GM12878 (cell line): ENCODE measurements at regions not wholly inside any gene's neighbourhood (a gene's known extent, or its start where the extent isn't known, plus 50 kb on each side); places are given as distances from the start of the nearest gene placed in this dataset.

ENCODE experiments used
- ATAC-seq: fragments of 200-7000 bp; cut with Tn5 transposase; 3 replicates; pipeline ENCODE4 v1.9.1; 2020; ENCODE audit warnings: mild to moderate bottlenecking, moderate library complexity
- BruUV-seq: library from RNA; stranded (reverse); fragments of 400-500 nt; replicated peaks from 2 replicates; lab custom pipeline; 2021; lab: Mats Ljungman, UMichigan
- CTCF ChIA-PET: fragments of 300-600 bp; sonication (Branson Sonifier 250); formaldehyde crosslinking; extraction: SDS; loops from one replicate; lab custom pipeline; 2021; ENCODE audit warnings: inconsistent platforms; lab: Yijun Ruan, JAX
- POLR2A ChIA-PET: fragments of 350-600 bp; formaldehyde crosslinking; extraction: SDS; loops from one replicate; lab custom pipeline; 2021; ENCODE audit warnings: inconsistent platforms; lab: Charles Lee
- RAD21 ChIA-PET: fragments of 300-600 bp; sonication (Branson Sonifier 250); formaldehyde crosslinking; loops from one replicate; lab custom pipeline; 2023; ENCODE audit warnings: antibody characterized with exemption; ENCODE audit not compliant: unreplicated experiment; lab: Charles Lee
- SMC1A ChIA-PET: fragments of 300-600 bp; sonication (Branson Sonifier 250); formaldehyde crosslinking; loops from one replicate; lab custom pipeline; 2023; ENCODE audit not compliant: unreplicated experiment, uncharacterized antibody; lab: Charles Lee
- DNase-seq: peaks from one replicate; pipeline ENCODE4 v3.0.0-alpha.2; 2011; ENCODE audit warnings: low read depth, low spot score
- FAIRE-seq: peaks from 3 replicates; lab custom pipeline; 2011; peaks lifted over from hg19 to GRCh38; lab: Jason Lieb, UNC
- H2AFZ ChIP-seq: 2 replicates; pipeline ENCODE4 v1.6.0; 2011; ENCODE audit warnings: low read depth, low read length, control low read depth; ENCODE audit not compliant: control insufficient read depth
- H3K27ac ChIP-seq: 2 replicates; pipeline ENCODE4 v1.5.1; 2011; ENCODE audit warnings: control low read depth; ENCODE audit not compliant: control insufficient read depth, insufficient read depth
- H3K27me3 ChIP-seq, 2 experiments: replicated peaks in 1 of 2; 2 replicates each; pipeline versions ENCODE4 v1.6.0 to v1.6.1; 2011; ENCODE audit warnings: low read length in 1 of 2; ENCODE audit not compliant: control insufficient read depth in 2 of 2, insufficient read depth in 2 of 2
- H3K36me3 ChIP-seq, 2 experiments: 2 replicates each; pipeline ENCODE4 v1.5.1; 2011; ENCODE audit warnings: low read length in 1 of 2; ENCODE audit not compliant: control insufficient read depth in 2 of 2, insufficient read depth in 2 of 2
- H3K4me1 ChIP-seq: 2 replicates; pipeline ENCODE4 v1.6.1; 2011; ENCODE audit warnings: mild to moderate bottlenecking, low read length, moderate library complexity, mixed read lengths; ENCODE audit not compliant: control insufficient read depth, insufficient read depth
- H3K4me2 ChIP-seq: 2 replicates; pipeline ENCODE4 v1.6.0; 2011; ENCODE audit warnings: control low read depth; ENCODE audit not compliant: control insufficient read depth, insufficient read depth
- H3K4me3 ChIP-seq: fragments of 200-600 bp; sonication (generic); 2 replicates; pipeline ENCODE4 v1.5.1; 2016
- H3K79me2 ChIP-seq: 2 replicates; pipeline ENCODE4 v1.6.0; 2011; ENCODE audit warnings: low read length; ENCODE audit not compliant: control insufficient read depth, insufficient read depth
- H3K9ac ChIP-seq: 2 replicates; pipeline ENCODE4 v1.8.0; 2011; ENCODE audit warnings: low read length, control low read depth, mixed read lengths; ENCODE audit not compliant: control insufficient read depth, insufficient read depth
- H3K9me3 ChIP-seq: replicated peaks from 3 replicates; pipeline ENCODE4 v1.5.1; 2011; ENCODE audit warnings: mild to moderate bottlenecking, low read length; ENCODE audit not compliant: control insufficient read depth, insufficient read depth
- H4K20me1 ChIP-seq: 2 replicates; pipeline ENCODE4 v1.6.0; 2011; ENCODE audit not compliant: control insufficient read depth, insufficient read depth
- ATF7 ChIP-seq: fragments of 450-650 bp; IDR thresholded peaks from 2 replicates; pipeline ENCODE4 v1.6.1; 2016; ENCODE audit warnings: low read depth, mild to moderate bottlenecking
- IKZF2 ChIP-seq, 2 experiments: fragments of 450-650 bp; IDR thresholded peaks; 2 replicates each; pipeline ENCODE4 v1.6.1; 2017; ENCODE audit warnings: mild to moderate bottlenecking in 2 of 2, moderate library complexity in 2 of 2
- LARP7 ChIP-seq: fragments of 450-650 bp; IDR thresholded peaks from 2 replicates; pipeline ENCODE4 v1.6.1; 2017; ENCODE audit warnings: mild to moderate bottlenecking
- NR2C2 ChIP-seq: IDR thresholded peaks from 2 replicates; pipeline ENCODE4 v1.6.1; 2011; ENCODE audit warnings: borderline replicate concordance, low read depth; ENCODE audit not compliant: control insufficient read depth, insufficient read length
- POLR2AphosphoS2 ChIP-seq: IDR thresholded peaks from 2 replicates; pipeline ENCODE4 v1.6.1; 2011; ENCODE audit warnings: low read depth, mild to moderate bottlenecking, low read length, improper control_type of control experiment, moderate library complexity
- TARDBP ChIP-seq: IDR thresholded peaks from 2 replicates; pipeline ENCODE4 v1.6.1; 2016; ENCODE audit warnings: borderline replicate concordance
- ZBED1 ChIP-seq: IDR thresholded peaks from 2 replicates; pipeline ENCODE4 v1.6.1; 2016; ENCODE audit warnings: borderline replicate concordance
- WGBS: methylation state at CpG from one replicate; pipeline ENCODE4 v1.1.6; 2016; ENCODE audit warnings: low lambda C conversion rate; ENCODE audit not compliant: insufficient replicate concordance, insufficient coverage; ENCODE audit errors: missing lambda C conversion rate; 5-methylcytosine and 5-hydroxymethylcytosine counted together
- in situ Hi-C: fragments of 300-500 bp; cut with MboI; formaldehyde crosslinking; loops from 9 replicates; pipeline ENCODE4 v1.14.3; 2018; ENCODE audit warnings: mixed read lengths
- intact Hi-C: fragments of 100-400 bp; cut with micrococcal nuclease; formaldehyde crosslinking; loops from one replicate; pipeline ENCODE4 v1.14.2; 2022; ENCODE audit not compliant: unreplicated experiment
- TF ChIP-seq, protein P1 (sequence below): fragments of 450-650 bp; formaldehyde crosslinking; IDR thresholded peaks from 2 replicates; pipeline ENCODE4 v1.5.0; 2022; ENCODE audit warnings: mild to moderate bottlenecking, missing genetic modification characterization
- TF ChIP-seq, protein P2 (sequence below): fragments of 450-650 bp; IDR thresholded peaks from 2 replicates; pipeline ENCODE4 v1.6.1; 2016; ENCODE audit warnings: mild to moderate bottlenecking, moderate library complexity, borderline replicate concordance
- TF ChIP-seq, protein P3 (sequence below): fragments of 450-650 bp; IDR thresholded peaks from 2 replicates; pipeline ENCODE4 v1.6.1; 2018; ENCODE audit warnings: borderline replicate concordance, mild to moderate bottlenecking; ENCODE audit not compliant: partially characterized antibody
- TF ChIP-seq, protein P4 (sequence below): fragments of 450-650 bp; IDR thresholded peaks from 2 replicates; pipeline ENCODE4 v1.6.1; 2017; ENCODE audit warnings: mild to moderate bottlenecking, moderate library complexity

DNA sequence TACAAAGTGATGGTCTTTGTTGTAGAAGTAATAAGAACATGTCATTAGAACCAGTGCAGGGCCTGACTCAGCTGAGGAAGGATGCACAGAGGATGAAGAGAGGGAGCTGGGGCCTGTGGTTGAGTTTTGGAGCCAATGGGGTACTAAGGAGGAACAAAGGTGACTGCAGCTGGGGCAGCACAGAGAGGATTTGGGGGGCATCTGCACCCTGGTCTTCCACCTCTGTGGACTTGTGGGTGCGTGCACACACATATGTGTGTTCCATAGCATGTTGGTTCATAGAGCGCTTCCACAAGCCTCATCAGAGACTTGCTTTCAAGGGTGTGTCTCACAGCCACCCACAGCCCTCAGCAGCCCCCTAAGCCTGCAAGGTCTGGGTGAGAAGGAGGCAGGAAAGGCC lies 650.3 kb upstream of the MGMT start:
- no peaks in the 10 kb centered on the region for H3K9me3 ChIP-seq
- no peak overlapping the region for H3K4me3 ChIP-seq
- no peaks in the 10 kb centered on the region for H3K36me3 ChIP-seq
- H3K9ac ChIP-seq = no peak overlapping the region
- no peak overlapping the region for H3K4me2 ChIP-seq
- FAIRE-seq (no peak), DNase-seq (no peak), ATAC-seq (no peak)
- intact Hi-C loops (no loop called here), in situ Hi-C loops (no loop called here)
- no peaks in the 10 kb centered on the region for H3K27me3 ChIP-seq
- SMC1A ChIA-PET = no interaction called here
- POLR2A ChIA-PET = no interaction called here
- no peaks in the 10 kb centered on the region for H3K79me2 ChIP-seq
- no peaks in the 10 kb centered on the region for H4K20me1 ChIP-seq
- no peaks in the 10 kb centered on the region for H3K4me1 ChIP-seq
- H3K27ac ChIP-seq = no peak overlapping the region
- WGBS = 36% methylated on average over 2 of the region's 2 CpGs
- BruUV-seq = no TSS peak
- CTCF ChIA-PET = no interaction called here
- H2AFZ ChIP-seq = no peak overlapping the region
- RAD21 ChIA-PET = no interaction called here
- TF ChIP-seq POLR2AphosphoS2 (no peak), NR2C2 (no peak), ZBED1 (no peak), TARDBP (no peak), LARP7 (no peak), IKZF2 (IDR thresholded peaks at IDR 0.05) (no peak), ATF7 (no peak)
- TF ChIP-seq, protein P1, sequence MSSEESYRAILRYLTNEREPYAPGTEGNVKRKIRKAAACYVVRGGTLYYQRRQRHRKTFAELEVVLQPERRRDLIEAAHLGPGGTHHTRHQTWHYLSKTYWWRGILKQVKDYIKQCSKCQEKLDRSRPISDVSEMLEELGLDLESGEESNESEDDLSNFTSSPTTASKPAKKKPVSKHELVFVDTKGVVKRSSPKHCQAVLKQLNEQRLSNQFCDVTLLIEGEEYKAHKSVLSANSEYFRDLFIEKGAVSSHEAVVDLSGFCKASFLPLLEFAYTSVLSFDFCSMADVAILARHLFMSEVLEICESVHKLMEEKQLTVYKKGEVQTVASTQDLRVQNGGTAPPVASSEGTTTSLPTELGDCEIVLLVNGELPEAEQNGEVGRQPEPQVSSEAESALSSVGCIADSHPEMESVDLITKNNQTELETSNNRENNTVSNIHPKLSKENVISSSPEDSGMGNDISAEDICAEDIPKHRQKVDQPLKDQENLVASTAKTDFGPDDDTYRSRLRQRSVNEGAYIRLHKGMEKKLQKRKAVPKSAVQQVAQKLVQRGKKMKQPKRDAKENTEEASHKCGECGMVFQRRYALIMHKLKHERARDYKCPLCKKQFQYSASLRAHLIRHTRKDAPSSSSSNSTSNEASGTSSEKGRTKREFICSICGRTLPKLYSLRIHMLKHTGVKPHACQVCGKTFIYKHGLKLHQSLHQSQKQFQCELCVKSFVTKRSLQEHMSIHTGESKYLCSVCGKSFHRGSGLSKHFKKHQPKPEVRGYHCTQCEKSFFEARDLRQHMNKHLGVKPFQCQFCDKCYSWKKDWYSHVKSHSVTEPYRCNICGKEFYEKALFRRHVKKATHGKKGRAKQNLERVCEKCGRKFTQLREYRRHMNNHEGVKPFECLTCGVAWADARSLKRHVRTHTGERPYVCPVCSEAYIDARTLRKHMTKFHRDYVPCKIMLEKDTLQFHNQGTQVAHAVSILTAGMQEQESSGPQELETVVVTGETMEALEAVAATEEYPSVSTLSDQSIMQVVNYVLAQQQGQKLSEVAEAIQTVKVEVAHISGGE (CRISPR knock-in tag) = no peak
- TF ChIP-seq, protein P2, sequence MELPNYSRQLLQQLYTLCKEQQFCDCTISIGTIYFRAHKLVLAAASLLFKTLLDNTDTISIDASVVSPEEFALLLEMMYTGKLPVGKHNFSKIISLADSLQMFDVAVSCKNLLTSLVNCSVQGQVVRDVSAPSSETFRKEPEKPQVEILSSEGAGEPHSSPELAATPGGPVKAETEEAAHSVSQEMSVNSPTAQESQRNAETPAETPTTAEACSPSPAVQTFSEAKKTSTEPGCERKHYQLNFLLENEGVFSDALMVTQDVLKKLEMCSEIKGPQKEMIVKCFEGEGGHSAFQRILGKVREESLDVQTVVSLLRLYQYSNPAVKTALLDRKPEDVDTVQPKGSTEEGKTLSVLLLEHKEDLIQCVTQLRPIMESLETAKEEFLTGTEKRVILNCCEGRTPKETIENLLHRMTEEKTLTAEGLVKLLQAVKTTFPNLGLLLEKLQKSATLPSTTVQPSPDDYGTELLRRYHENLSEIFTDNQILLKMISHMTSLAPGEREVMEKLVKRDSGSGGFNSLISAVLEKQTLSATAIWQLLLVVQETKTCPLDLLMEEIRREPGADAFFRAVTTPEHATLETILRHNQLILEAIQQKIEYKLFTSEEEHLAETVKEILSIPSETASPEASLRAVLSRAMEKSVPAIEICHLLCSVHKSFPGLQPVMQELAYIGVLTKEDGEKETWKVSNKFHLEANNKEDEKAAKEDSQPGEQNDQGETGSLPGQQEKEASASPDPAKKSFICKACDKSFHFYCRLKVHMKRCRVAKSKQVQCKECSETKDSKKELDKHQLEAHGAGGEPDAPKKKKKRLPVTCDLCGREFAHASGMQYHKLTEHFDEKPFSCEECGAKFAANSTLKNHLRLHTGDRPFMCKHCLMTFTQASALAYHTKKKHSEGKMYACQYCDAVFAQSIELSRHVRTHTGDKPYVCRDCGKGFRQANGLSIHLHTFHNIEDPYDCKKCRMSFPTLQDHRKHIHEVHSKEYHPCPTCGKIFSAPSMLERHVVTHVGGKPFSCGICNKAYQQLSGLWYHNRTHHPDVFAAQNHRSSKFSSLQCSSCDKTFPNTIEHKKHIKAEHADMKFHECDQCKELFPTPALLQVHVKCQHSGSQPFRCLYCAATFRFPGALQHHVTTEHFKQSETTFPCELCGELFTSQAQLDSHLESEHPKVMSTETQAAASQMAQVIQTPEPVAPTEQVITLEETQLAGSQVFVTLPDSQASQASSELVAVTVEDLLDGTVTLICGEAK = no peak
- TF ChIP-seq, protein P3, sequence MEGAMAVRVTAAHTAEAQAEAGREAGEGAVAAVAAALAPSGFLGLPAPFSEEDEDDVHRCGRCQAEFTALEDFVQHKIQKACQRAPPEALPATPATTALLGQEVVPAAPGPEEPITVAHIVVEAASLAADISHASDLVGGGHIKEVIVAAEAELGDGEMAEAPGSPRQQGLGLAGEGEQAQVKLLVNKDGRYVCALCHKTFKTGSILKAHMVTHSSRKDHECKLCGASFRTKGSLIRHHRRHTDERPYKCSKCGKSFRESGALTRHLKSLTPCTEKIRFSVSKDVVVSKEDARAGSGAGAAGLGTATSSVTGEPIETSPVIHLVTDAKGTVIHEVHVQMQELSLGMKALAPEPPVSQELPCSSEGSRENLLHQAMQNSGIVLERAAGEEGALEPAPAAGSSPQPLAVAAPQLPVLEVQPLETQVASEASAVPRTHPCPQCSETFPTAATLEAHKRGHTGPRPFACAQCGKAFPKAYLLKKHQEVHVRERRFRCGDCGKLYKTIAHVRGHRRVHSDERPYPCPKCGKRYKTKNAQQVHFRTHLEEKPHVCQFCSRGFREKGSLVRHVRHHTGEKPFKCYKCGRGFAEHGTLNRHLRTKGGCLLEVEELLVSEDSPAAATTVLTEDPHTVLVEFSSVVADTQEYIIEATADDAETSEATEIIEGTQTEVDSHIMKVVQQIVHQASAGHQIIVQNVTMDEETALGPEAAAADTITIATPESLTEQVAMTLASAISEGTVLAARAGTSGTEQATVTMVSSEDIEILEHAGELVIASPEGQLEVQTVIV = no peak
- TF ChIP-seq, protein P4, sequence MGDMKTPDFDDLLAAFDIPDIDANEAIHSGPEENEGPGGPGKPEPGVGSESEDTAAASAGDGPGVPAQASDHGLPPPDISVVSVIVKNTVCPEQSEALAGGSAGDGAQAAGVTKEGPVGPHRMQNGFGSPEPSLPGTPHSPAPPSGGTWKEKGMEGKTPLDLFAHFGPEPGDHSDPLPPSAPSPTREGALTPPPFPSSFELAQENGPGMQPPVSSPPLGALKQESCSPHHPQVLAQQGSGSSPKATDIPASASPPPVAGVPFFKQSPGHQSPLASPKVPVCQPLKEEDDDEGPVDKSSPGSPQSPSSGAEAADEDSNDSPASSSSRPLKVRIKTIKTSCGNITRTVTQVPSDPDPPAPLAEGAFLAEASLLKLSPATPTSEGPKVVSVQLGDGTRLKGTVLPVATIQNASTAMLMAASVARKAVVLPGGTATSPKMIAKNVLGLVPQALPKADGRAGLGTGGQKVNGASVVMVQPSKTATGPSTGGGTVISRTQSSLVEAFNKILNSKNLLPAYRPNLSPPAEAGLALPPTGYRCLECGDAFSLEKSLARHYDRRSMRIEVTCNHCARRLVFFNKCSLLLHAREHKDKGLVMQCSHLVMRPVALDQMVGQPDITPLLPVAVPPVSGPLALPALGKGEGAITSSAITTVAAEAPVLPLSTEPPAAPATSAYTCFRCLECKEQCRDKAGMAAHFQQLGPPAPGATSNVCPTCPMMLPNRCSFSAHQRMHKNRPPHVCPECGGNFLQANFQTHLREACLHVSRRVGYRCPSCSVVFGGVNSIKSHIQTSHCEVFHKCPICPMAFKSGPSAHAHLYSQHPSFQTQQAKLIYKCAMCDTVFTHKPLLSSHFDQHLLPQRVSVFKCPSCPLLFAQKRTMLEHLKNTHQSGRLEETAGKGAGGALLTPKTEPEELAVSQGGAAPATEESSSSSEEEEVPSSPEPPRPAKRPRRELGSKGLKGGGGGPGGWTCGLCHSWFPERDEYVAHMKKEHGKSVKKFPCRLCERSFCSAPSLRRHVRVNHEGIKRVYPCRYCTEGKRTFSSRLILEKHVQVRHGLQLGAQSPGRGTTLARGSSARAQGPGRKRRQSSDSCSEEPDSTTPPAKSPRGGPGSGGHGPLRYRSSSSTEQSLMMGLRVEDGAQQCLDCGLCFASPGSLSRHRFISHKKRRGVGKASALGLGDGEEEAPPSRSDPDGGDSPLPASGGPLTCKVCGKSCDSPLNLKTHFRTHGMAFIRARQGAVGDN = no peak
